Nephron (organoid): ENCODE measurements at regions not wholly inside any gene's neighbourhood (a gene's known extent, or its start where the extent isn't known, plus 50 kb on each side); places are given as distances from the start of the nearest gene placed in this dataset.
"Not testable (repeated sequence)": the region's sequence is repeated elsewhere in the genome, so short reads cannot be mapped to it uniquely, and the experiment has no call there.

Source experiments
- H3K27ac Mint-ChIP-seq, 3 experiments: 2 replicates each; pipeline ENCODE4 v1.8.0; 2020; ENCODE audit warnings: mixed read lengths in 3 of 3, mild to moderate bottlenecking in 2 of 3, moderate library complexity in 1 of 3
- H3K27me3 Mint-ChIP-seq: 2 replicates; pipeline ENCODE4 v1.8.0; 2021; ENCODE audit warnings: low read depth, mild to moderate bottlenecking, moderate library complexity, mixed read lengths
- H3K36me3 Mint-ChIP-seq: 2 replicates; pipeline ENCODE4 v1.8.0; 2020; ENCODE audit warnings: low read depth, mixed read lengths
- H3K4me1 Mint-ChIP-seq: 2 replicates; pipeline ENCODE4 v1.8.0; 2020; ENCODE audit warnings: mixed read lengths
- H3K4me3 Mint-ChIP-seq, 3 experiments: 2 replicates each; pipeline ENCODE4 v1.8.0; 2020; ENCODE audit warnings: mild to moderate bottlenecking in 3 of 3, mixed read lengths in 3 of 3, moderate library complexity in 2 of 3
- H3K9me3 Mint-ChIP-seq: 2 replicates; pipeline ENCODE4 v1.8.0; 2020; ENCODE audit warnings: mixed read lengths
- TF ChIP-seq, protein P1 (sequence below), 3 experiments: fragments of 200-600 bp; sonication (generic); IDR thresholded peaks; one replicate each; pipeline ENCODE4 v1.5.0; 2021; ENCODE audit warnings: antibody characterized with exemption in 3 of 3; ENCODE audit not compliant: unreplicated experiment in 3 of 3

DNA sequence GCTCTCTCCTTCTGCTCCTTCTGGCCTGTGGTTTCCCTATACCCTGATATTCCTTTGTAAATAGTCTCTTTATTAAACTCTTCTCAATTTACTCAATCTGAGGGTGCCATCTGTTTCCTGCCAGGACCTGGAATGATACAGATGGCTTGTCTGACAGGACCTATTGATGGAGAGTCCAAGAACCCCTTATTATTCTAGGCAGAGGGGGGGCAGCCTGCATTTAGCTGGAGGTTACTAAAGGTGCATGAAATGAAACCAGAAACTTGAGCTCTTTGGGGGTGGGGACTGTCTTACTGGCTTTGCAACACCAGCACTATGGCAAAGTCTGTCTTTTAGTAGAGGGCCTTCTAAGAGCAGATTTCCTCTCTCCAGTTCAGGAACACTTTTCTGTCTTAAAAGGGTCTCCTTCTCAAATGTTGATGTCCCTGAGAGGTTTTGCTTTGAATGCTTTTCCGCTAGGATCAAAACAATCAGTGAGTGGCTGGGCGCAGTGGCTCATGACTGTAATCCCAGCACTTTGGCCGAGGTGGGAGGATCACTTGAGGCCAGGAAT, 162.5 kb upstream of the MED14 start:
- H3K36me3 Mint-ChIP-seq, result no peaks in the 10 kb centered on the region
- TF ChIP-seq, protein P1, sequence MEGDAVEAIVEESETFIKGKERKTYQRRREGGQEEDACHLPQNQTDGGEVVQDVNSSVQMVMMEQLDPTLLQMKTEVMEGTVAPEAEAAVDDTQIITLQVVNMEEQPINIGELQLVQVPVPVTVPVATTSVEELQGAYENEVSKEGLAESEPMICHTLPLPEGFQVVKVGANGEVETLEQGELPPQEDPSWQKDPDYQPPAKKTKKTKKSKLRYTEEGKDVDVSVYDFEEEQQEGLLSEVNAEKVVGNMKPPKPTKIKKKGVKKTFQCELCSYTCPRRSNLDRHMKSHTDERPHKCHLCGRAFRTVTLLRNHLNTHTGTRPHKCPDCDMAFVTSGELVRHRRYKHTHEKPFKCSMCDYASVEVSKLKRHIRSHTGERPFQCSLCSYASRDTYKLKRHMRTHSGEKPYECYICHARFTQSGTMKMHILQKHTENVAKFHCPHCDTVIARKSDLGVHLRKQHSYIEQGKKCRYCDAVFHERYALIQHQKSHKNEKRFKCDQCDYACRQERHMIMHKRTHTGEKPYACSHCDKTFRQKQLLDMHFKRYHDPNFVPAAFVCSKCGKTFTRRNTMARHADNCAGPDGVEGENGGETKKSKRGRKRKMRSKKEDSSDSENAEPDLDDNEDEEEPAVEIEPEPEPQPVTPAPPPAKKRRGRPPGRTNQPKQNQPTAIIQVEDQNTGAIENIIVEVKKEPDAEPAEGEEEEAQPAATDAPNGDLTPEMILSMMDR (IDR thresholded peaks at IDR 0.05; ENCODE audit: unreplicated experiment in 3 of 3), result no peak
- no peak overlapping the region for H3K4me3 Mint-ChIP-seq
- peaks cover 10% of the 10 kb centered on the region for H3K9me3 Mint-ChIP-seq
- peaks cover 4% of the 10 kb centered on the region for H3K27me3 Mint-ChIP-seq
- peak overlapping the region in 2 of 3 experiments; percentile 17 to 48 for H3K27ac Mint-ChIP-seq
- H3K4me1 Mint-ChIP-seq, result peaks cover 7% of the 10 kb centered on the region

DNA sequence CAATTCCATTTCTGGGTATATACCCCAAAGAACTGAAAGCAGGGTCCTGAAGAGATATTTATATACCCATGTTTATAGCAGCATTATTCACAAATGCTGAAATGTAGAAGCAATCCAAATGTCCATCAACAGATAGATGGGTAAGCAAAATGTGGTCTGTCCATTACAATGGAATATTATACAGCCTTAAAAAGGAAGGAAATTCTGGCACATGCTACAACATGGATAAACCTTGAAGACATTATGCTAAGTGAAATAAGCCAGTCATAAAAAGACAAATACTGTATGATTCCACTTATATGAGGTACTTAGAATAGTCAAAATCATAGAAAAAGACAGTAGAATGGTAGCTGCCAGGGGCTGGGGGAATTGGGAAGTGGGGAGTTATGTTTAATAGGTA, 169.4 kb upstream of the MED14 start:
- H3K36me3 Mint-ChIP-seq, H3K27me3 Mint-ChIP-seq: not testable (repeated sequence)

DNA sequence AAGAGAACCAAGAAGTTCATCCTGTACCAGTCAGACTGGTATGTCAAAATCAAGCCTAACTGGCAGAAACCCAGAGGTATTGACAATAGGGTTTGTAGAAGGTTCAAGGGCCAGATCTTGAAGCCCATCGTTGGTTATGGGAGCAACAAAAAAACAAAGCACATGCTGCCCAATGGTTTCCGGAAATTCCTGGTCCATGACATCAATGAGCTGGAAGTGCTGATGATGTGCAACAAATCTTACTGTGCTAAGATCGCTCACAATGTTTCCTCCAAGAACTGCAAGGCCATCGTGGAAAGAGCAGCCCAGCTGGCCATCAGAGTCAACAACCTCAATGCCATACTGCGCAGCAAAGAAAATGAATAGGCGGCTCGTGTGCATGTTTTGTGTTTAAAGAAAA, 172.7 kb upstream of the MED14 start:
- no peak overlapping the region for H3K4me3 Mint-ChIP-seq
- no peaks in the 10 kb centered on the region for H3K36me3 Mint-ChIP-seq
- no peaks in the 10 kb centered on the region for H3K4me1 Mint-ChIP-seq
- peaks cover 8% of the 10 kb centered on the region for H3K9me3 Mint-ChIP-seq
- H3K27ac Mint-ChIP-seq, result no peak overlapping the region
- TF ChIP-seq, protein P1 (IDR thresholded peaks at IDR 0.05; ENCODE audit: unreplicated experiment in 3 of 3), result no peak
- no peaks in the 10 kb centered on the region for H3K27me3 Mint-ChIP-seq

More for the DNA sequence above, 169.4 kb upstream of the MED14 start:
- not testable (repeated sequence) for H3K9me3 Mint-ChIP-seq, H3K4me1 Mint-ChIP-seq, H3K4me3 Mint-ChIP-seq, H3K27ac Mint-ChIP-seq

DNA sequence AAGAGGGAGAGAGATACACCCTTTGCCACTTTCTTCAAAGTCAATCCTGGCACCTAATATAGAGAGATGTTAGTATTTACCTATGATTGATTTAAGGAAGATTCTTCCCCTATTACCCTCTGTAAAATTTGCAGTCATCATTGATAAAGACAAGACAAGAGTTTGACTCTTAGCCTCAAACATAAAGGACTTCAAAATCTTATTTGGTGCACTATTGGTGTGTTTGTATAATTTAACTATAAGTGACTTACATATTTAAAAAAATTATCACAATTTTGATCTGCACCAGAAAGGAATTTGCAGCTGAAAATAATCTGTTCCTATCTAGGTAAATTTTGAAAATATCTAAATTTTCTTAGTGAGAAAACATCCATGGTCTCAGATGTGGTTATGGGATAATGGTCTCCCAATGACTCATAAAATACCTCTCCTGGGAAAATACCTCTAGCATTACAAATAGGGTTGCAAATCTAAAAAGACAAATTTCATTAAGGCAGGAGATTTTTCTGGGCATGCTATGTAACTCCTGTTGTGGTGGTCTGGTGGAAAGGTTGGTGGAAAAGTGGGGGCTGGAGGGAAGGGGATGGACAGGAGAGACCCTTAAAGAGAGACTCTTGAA, 173.6 kb upstream of the MED14 start:
- Mint-ChIP-seq H3K27ac (no peak overlapping the region), H3K9me3 (peaks cover 7% of the 10 kb centered on the region), H3K4me1 (no peaks in the 10 kb centered on the region), H3K36me3 (no peaks in the 10 kb centered on the region), H3K4me3 (no peak overlapping the region), H3K27me3 (peaks cover 3% of the 10 kb centered on the region)
- TF ChIP-seq, protein P1 (IDR thresholded peaks at IDR 0.05; ENCODE audit: unreplicated experiment in 3 of 3), result no peak

DNA sequence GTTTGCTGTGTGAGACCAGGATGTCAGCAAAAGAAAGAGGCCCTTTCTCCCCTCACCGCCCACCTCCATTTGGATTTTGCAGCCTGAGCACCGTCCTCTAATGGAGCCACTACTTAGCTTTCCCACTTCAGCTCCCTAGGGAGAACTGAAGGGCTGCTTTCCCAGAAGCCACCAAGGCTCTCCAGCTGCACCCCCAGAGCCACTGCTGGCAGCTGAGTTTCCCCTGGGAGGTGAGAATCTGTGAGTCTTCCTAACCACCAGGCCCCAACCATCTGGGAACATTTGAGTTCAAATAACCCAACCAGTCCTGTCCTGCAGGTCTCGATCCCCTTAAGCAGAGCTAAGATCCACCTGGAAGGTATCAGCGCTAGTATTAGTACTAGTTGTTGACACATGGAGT, 173.1 kb upstream of the USP9X start:
- Mint-ChIP-seq H3K27me3 (peaks cover 3% of the 10 kb centered on the region), H3K4me3 (no peak overlapping the region), H3K4me1 (no peaks in the 10 kb centered on the region), H3K9me3 (peaks cover 11% of the 10 kb centered on the region), H3K27ac (no peak overlapping the region), H3K36me3 (no peaks in the 10 kb centered on the region)
- TF ChIP-seq, protein P1 (IDR thresholded peaks at IDR 0.05; ENCODE audit: unreplicated experiment in 3 of 3), result no peak

DNA sequence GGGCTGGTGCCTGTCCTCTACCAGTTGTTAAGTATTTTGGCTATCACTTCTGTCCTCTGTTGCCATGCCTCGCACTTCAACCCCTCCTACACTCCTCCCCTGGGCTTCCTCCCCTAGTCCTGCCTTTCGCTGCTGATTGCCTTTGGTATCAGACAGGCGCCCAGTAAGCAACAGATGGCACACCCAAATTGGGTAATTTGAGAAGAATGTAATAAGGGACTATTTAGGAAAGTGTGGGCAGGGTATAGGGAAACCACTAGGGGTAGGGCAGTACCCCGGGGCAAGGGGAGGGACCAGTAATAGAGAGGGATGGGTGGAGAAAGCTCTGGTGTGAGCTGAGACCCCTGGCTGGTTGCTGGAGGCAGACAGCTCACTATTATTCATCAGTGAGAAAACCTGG, 172.7 kb upstream of the USP9X start:
- peaks cover 3% of the 10 kb centered on the region for H3K27me3 Mint-ChIP-seq
- H3K27ac Mint-ChIP-seq, result no peak overlapping the region
- H3K9me3 Mint-ChIP-seq, result peaks cover 14% of the 10 kb centered on the region
- TF ChIP-seq, protein P1 (IDR thresholded peaks at IDR 0.05; ENCODE audit: unreplicated experiment in 3 of 3), result no peak
- no peaks in the 10 kb centered on the region for H3K36me3 Mint-ChIP-seq
- H3K4me3 Mint-ChIP-seq, result no peak overlapping the region
- H3K4me1 Mint-ChIP-seq, result no peaks in the 10 kb centered on the region
